GM19372 (cell line): ENCODE measurements at regions not wholly inside any gene's neighbourhood (a gene's known extent, or its start where the extent isn't known, plus 50 kb on each side); places are given as distances from the start of the nearest gene placed in this dataset.

Source experiments
- ATAC-seq: cut with Tn5 transposase; IDR thresholded peaks from one replicate; pipeline ENCODE4 v1.9.1; 2021; ENCODE audit warnings: mild to moderate bottlenecking, low read depth, moderate library complexity; ENCODE audit not compliant: unreplicated experiment

DNA sequence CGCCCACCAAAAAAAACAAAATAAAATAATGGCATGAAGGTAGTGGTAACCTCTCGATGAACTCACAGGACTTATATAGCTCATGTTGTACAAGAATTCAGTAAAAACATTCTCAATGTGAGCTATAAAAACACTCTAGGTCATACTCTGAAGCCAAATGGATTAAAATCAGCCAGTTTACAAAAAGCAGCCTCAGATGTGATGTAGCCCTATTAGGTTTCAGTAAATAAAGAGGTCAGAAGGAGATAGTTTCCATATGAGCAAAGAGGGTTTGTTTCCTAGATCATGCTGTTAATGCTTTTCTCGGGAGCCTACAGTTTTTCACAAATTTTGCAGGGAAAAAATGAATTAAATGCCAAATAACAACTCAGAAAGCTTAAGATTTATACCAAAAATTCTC, 319.5 kb upstream of the HSF2 start:
- ATAC-seq = no peak

DNA sequence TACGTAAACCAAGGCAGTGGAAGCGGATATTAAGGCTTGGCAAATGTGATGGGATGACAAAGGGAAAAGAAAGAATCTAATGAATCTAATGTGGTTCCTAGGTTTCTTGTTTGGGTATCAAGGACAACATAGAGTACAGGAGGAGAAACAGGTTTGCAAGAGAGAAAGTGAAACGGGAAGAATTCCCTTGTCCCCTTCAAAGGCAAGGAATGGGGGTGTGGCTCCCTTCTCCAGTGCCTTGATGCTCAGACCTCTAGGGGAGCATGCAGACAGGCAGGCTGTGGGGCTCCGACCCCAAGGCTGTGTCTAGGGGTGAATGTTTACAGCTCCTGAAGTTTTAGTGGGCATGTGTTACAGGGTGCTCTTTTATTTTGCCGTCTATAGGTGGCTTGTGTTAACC, 317.5 kb upstream of the HSF2 start:
- ATAC-seq = no peak

DNA sequence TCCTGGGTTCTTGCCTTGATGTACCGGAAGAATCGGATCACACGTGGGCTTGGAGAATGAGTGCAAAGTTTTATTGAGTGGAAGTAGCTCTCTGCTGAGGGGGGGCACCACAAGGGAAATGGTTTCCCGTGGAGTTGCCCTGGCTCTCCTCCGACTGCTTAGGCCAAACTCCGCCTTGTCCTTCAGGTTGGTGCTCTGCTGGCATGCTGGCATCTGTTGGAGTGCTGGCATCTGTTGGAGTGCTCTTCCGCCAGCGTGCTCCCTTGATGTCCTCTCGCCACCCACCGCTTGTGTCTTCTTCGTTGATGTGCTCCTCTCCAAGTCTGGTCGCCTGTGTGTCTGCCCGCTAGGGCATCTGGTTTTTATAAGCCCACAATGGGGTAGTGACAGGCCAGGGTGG, 317.1 kb upstream of the HSF2 start:
- ATAC-seq = no peak

DNA sequence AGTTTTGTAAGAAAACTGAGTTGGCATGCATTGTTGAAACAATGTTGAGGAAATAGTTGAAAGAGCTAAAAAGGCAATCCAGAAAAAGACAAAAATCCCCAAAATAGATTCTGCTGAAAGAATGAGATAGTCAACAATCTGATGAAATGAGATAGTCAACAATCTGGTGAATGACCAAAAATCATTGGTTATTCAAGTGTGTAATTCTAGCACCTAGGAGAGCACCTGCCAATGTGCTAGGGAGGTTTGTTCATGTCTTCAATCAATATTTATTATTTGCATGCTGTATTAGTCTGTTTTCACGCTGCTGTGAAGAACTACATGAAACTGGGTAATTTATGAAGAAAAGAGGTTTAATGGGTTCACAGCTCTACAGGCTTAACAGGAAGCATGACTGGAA, 307.1 kb upstream of the HSF2 start:
- ATAC-seq = no peak

DNA sequence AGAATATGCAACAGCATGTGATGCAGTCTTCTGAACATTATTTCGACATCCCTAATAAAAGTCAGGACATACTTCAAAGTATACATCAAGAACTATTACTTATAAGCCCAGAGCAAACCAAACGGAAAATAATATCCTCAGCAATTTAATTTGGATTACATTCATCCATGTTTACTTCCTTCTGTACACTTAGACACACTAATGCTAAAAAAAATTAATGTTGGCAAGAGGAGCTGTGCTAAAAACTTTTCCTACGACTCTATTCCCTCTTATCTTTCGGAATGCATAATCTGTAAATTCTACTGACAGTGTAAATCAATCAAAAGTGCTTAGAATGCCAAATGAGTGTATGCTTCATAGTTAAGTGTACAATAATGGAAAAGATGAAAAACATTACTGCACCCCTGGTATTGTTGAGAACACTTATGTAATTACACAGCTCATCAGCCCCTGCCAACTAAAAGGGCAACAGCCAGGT, 301.2 kb upstream of the HSF2 start:
- no peak for ATAC-seq

DNA sequence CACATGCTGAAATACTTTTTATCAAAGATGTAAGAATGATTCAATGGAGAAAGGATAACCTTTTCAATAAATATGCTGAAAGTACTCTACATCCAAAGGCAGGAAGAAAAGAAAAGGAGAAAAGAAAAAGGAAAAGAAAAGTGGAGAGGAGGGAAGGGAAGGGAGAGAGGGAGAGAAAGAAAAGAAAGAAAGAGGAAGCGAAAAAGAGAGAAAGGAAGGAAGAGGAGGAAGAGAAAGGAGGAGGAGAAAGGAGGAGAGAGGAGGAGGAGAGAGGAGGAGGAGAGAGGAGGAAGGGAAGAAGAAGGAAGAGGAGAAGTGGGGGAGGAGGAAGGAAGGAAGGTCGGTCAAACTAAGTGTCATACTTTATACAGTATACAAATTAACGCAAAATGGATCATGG, 297.4 kb upstream of the HSF2 start:
- no peak for ATAC-seq

DNA sequence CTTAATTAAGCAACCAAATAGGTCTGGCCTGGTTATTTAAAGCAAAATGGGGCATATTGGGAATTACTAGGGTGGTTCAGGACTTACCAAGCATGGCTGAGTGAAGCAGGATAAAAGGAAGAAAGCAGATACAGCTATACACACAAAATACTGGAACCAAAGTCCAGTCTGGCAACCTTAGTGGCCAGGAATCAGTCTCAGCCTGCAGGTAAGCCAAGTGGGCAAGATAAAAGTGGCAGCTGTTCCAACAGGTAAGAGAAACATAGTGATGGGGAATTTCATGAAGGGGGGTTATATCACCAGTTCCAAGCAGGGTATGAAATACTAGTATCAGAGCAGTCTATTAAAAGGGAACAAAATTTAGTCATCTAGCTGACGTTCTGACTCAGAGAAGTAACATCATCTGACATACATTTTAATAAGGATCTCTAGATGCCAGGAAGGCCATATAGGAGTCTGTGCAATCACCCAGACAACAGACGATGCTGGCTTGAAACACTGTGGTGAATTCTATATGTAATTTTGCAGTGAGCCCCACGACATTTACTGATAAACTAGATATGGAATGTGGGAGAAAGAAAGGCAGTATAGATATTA, 292.1 kb upstream of the HSF2 start:
- ATAC-seq = no peak

DNA sequence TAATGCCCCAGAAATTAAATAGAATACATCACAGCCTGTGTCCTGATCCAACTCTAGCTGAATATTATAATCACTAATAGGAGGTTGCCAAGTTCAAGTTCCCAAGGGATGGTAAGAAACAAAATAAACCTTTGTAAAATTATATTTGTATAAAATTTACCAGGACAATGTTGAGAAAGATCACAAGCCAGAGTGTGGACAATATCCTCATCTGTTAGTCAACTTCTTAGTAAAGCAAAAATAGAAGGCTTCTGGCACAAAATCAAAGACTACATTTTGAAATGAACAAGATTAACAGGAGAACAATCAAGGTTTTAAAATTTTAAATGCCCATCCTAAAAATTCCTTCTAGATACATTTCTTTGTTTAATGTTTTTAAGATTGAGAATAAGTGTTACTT, 290.4 kb upstream of the HSF2 start:
- ATAC-seq = no peak

DNA sequence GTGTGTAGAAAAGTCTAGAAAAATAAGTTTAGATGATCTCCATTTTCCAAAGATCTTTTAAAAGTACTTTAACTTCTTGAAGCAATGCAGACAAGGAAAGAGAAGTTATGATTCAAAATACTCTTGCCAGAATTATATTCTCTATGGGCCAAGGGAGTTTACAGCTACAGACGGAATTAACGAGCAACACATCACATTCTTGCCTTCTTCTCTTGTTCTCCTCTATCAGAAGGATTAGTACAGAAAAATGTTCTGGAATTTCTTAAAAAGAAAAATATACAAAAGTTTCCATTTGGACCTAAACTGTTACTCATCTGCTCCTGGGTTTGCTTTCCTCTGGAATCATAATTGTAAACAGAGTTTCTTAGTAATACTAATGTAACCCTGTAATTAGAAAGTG, 284.7 kb upstream of the HSF2 start:
- ATAC-seq = no peak

DNA sequence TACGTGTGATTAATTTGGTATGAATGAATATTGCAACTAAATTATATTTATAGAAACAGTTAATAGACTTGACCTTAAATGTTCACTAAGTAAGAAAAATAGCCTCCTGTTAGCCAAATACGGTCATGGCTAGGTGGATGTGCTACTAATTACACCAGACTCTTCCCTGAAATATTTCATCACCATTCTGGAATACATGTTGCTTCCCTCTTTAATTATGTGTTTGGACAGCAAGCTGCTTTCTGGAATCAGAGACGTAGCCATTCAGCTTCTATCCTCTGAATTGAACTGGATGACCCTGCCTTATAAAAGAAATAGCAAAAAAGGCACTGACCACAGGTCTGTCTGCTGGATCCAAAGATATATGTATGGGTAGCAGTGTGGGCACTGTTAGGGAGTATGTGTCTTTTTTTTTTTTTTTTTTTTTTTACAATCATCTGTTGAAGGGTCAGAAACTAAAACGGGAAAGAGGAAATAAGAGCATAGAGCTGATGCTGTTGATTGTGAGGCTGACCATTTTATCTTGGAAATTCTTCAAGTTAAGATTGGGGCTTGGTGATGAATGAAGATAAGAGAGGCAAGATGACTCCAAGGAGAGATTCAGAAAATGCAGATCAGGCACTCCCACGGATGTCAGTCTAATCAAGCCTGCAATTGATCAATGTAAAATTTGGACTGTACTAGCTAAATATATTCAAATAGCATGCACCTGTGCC, 283.2 kb upstream of the HSF2 start:
- no peak for ATAC-seq

DNA sequence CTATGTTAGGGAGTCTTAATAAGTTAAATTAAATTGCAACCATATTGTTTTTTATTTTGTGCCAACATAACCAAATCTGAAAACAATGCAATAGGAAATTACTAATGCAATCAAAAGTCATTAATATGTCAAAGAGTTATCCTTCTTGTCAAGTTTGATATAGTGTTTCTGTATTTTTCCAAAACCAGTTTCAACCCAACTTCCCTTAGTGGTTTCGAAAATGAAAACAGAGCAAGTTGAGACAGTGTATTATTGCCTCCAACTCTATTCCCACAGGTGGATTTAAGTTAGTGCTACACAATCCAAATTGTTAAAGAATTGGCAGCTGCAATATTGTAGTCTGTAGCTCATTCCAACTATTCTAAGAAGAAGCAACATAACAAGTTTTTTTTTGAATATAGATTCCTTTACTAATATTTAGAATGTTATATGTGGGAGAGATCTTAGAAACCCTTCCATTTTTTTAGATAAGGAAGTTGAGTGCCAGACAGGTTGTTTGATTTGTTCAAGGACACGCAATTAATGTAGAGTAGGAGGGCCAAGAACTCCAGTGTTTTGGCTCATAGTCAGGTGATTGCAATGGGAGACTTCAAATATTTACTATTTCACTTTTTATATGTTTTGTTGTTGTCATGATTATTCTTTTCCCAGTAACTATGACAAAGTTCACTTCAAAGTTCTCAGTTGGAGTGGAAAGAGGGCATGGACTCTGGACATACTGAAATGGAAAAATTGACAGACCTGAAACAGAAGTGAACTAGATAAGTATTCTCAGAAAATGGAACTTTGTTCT, 282.4 kb upstream of the HSF2 start:
- ATAC-seq = no peak

DNA sequence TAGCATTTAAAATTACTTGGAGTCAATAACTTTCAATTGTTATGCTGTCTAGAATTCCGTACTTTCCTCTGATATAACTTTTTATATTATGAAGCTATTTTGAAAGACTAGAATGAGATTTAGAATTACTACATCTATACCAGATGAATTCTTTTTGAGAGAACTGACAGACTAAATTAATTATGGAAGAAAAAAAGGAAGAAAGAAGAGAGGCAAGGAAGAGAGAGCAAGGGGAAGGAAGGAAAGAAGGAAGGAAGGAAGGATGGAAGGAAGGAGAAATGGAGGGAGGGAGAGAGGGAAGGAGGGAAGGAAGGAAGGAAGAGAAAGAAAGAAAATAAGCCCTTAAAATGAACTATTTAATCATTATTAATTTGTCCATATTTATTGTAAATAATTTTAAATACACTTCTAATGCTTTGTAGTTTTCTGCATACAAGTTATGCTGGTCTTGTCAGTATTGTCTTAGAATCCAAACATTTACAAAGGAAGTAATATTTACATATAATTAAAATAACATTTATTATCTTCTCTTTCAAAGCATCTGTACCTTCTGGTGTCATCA, 280.4 kb upstream of the HSF2 start:
- ATAC-seq = no peak

DNA sequence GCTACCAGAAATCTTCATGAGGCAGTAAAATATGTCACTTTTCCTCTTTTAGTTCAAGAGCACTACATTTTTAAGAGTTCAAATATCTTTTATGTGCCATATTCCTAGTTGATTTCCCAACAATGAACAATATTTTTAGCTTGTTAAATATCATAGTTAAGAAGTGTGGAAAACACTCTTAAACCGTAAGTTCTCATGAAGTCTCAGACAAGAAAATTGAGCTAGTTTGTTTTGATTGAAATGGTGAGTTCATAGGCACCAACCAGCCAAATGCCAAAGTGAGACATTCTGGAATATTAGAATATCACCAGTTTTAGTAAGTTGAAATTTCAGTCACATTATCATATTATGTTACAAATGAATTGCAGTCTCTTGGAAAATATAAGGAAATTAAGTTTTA, 277.2 kb upstream of the HSF2 start:
- ATAC-seq = no peak

DNA sequence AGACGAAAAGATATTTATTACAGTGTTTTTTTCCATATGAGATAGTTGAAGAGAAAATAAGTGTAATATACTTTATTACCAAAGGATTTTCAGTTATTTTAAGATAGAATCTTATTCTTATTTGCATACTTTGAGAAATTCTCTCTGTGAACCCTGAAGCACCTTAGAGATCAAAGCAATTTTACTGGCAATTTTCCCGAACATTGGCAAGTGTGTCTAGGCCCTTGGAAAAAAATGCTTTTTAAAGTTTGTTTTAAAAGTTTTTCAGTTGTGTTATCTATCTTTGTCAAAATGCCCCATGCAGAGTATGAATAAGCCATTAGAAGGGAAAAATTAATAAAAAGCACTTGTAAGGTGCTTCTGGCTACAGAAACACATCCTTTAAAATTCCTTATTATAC, 276.8 kb upstream of the HSF2 start:
- no peak for ATAC-seq

DNA sequence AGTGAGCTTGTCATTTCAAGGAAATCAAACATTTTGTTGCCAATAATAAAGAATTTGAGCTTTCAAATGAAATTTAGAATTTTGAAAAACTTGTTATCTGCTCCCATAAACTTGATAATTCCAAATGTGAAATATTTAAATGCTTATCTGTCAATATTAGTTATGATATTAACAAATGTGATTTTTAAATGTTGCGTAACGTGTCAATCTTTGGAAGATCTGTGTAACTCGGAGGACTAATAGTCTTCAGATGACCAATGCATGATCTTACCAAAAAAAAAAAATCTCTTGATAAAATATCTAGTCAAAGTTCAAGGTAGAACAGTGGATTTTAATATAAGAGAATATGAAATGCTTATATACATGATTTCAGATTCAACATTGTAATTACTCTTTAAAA, 274.5 kb upstream of the HSF2 start:
- no peak for ATAC-seq

DNA sequence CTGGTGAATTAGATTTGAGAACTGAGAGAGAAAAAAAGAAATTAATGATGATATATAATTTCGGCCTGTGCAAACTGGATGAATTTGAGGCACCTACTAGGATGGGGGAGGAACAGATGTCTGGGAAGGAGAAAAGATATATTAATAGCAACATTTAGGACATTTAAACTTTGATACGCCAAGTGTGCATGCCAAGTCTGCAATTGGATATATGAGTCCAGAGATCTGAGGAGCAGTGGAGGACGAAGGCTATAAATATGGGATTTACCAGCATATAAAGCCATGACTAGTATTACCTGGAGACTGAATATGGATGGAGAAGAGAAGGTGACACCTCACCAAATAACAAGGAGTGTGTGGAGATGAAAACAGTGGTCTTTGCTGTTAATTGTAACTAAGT, 272.6 kb upstream of the HSF2 start:
- ATAC-seq = no peak

DNA sequence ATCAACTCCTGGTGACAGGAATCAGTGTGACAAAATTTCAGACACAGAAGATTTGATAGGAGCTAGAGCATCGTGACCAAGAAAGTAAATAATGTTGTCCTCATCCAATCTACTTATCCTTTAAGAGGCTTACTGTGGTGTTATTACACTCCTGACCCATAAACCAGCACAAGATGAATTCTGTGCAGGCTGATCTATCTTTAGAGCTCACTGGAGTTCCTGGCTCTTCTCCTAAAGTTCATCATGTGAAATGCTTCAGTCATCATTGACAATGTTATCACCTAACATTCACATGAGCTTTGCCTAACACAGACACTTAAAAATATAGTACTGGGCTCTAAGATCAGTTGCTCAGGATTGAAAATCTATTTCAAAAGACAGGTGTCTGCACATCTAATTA, 271.0 kb upstream of the HSF2 start:
- ATAC-seq = no peak

DNA sequence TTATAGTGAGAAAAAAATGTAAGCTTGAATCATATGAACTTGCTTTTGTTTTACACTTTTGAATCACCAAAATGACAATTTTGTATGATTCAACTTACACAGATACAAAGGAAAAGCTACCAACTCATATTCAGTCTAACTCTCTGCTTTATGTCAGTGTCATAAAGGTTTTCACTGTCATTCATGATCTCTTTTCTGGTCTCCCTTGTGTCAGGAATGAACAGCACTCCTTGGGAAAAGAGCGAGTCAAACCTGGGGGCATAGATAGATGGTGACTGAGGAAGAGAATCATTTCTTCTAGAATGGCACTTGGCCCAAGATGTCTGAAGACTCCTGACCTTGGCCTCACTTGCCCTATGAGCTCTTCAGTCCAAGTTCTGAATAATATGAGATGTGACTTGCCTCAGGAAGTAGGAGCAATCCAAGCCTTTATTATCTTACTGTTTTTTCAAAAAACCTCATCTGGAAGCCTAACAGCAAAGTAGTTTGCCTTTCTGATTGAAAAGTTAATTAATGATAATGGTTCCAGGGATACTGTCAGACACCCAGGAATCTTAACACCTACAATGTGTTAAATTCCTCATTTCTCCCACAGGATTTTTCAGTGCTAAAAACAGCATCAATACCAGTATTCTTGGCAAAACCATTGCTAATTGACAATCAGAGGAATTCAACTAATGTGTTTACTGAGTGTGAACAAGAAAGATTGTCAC, 270.0 kb upstream of the HSF2 start:
- ATAC-seq = no peak

DNA sequence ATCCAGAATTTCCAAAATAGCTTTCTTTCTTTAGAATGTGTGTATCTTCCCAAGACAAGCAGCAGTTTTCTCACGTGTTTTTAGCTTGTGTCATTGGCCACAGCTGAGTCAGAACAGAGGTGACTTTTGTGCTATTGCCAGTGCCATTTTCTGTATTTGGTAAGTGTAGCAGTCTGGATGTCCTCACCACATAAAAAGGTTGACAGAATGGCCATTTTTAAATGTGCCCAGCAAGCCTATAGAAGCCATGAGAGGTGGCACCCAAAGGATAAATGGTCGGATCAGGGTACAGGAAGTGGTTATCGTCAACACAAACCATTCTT, 269.5 kb upstream of the HSF2 start:
- no peak for ATAC-seq

DNA sequence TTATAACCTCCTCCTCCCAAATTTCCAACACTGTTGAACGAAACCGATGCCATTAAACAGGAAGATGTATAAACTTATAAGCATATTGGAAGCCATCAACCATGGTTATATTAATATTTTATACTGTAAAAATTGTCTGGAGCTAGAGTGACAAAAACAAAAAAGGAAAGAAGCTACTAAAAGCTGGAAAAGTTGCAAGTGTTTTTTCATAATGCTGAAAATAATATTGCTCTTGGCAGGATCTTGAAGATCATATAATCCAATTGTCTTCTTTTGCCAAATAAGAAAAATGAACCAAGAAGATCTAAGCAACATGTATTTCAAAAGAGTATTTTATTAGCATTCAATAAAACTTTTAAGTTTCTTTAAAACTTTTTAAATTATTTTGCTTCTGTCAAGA, 268.9 kb upstream of the HSF2 start:
- no peak for ATAC-seq

DNA sequence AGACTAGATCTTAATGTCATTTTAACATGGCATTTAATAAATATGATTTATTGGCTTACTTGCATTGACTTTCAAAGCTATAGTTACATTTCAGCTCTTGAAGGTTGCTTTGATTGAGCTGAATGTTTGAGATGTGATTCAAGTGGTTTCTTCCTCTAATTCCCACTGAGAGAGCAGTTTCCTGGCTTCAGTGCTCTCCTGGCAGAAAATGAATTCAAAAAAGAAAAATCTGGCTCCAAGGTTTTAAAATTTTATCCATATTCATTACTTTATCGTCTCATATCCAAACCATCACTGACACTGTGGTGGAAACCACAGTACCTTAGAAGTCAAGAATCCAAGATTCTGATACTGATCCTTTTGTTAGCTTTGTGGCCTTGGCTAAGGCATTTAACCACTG, 263.1 kb upstream of the HSF2 start:
- no peak for ATAC-seq
